Cardiac septum (tissue), 1 donor: ENCODE measurements at regions not wholly inside any gene's neighbourhood (a gene's known extent, or its start where the extent isn't known, plus 50 kb on each side); places are given as distances from the start of the nearest gene placed in this dataset.

Experiments
- DNase-seq: peaks from one replicate; pipeline ENCODE4 v3.0.0-alpha.2; 2020; ENCODE audit warnings: low spot score
- intact Hi-C: fragments of 100-400 bp; cut with DNase I; formaldehyde crosslinking; loops from one replicate; pipeline ENCODE4 v1.14.0; 2022
- donor health status: DM: no; HTN: no; CAD: no.

DNA sequence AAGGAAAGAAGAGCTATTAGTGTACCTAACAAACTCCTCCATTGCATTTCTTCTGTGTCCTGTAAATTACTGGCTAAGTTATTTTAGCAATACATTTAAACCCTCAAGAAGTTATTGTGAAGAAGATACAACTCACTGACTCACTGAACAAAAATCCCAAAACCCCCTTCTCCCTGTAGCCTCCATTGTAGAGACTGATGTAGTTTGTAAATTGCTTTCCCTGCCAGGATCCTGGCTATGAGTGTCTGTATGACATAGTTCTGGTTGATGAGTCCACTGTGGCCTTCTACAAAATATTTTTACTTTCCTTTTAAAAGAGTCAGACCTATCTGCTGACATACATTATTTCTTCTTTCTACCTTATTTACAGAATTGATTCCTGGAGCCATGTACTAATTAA, 155.6 kb downstream of the SLC6A15 start:
- intact Hi-C loops = no loop called here
- DNase-seq = no peak

- intact Hi-C loops = no loop called here
- no peak for DNase-seq
Measured at GRCh38 chr12:84745127-84745526, 167.5 kb downstream of the SLC6A15 start.

- intact Hi-C loops = no loop called here
- no peak for DNase-seq
Measured at GRCh38 chr12:84741692-84742091, 170.9 kb downstream of the SLC6A15 start.

GRCh38 chr12:84741031-84741430, 171.6 kb downstream of the SLC6A15 start:
- intact Hi-C loops = no loop called here

GRCh38 chr12:84740602-84741001, 172.0 kb downstream of the SLC6A15 start:
- intact Hi-C loops = no loop called here

More at GRCh38 chr12:84741031-84741430, 171.6 kb downstream of the SLC6A15 start:
- no peak for DNase-seq

DNA sequence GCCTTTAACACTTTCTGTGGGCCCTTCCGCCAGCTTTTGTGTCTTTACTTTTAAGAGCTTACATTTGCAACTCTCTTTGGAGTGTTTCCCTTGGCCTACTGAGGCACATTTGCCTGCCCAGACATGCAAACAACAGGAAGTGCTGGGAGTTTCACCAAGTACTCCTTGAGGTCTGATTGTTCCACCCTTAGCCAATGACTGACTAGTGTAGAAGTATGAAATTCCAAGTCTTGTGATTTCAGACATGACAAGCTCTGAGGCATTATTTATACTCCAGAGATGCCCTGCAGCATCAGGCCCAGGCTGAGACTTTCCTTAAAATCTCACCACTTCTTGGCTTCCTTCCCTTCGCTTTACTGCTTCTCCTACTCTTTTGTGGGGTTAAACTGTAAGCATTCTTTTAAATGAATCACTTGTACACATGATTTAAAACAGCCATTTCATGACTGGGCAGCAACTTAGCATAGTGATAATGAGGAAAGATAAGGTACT, 174.1 kb downstream of the SLC6A15 start:
- no peak for DNase-seq
- intact Hi-C loops = no loop called here

More at GRCh38 chr12:84740602-84741001, 172.0 kb downstream of the SLC6A15 start:
- no peak for DNase-seq

DNA sequence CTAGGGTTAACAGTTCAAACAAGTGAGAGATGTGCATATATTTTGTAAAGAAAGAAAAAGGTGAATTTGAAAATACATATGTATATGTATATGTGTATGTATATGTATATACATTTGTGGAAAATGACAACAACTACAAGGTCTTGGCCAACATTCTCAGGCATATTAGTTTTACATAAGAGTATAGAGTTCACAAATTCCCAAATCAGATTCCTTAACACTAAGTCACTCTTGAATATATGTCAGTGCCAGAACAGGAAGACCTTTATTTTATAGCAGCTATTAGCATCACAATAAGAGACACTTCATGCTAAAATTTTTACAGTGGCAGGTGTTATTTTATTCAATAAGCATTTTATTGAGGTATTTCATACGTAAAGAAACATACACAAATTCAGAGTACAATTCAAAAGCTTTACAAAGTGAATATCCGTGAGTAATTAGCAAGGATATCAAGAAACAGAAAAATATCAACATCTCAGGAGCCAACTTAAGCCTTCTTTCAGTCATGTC, 179.7 kb downstream of the SLC6A15 start:
- intact Hi-C loops = no loop called here
- DNase-seq = no peak

GRCh38 chr12:84730561-84731162, 181.9 kb downstream of the SLC6A15 start:
- no peak for DNase-seq
- intact Hi-C loops = no loop called here

DNA sequence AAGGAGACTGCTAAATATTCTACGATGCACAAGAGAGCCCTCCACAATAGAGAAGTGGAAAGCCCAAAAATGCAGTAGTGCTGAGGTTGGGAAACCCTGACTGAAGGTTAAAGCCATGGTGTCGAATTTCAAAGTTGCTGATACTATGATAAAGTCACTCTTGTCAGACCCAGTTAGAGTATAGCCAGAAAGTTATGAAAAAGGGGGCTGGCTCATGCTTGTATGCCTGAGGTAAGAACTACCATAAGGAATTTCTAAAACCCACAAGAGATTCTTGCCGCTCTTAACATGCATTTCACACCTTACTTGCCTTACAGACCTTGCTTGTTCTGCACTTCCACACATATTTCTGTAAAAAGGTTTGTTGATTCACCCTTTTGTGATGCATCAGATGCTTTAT, 184.6 kb downstream of the SLC6A15 start:
- no peak for DNase-seq
- intact Hi-C loops = no loop called here

- intact Hi-C loops = no loop called here
- DNase-seq = no peak
Measured at GRCh38 chr12:84726780-84727179, 185.8 kb downstream of the SLC6A15 start.

DNA sequence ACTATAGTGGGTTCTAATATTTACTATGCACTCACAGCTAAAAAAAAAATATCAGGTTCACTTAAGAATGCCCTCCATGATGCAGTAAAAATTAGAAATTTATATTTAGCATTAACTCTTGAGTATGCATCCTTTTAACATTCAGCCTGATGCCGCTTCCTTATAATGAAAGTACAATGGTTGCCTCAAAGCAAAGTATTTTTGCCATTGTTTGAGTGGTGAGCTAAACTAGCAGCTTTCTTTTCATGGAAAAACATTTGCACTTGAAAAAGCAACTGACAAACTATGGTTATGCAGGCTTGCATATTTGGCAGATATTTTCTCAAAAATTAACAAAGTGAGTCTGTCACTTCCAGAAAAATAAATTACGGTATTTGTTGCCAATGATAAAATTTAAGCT, 188.6 kb downstream of the SLC6A15 start:
- intact Hi-C loops = no loop called here
- DNase-seq = no peak

- intact Hi-C loops = no loop called here
- no peak for DNase-seq
Measured at GRCh38 chr12:84719997-84720396, 192.6 kb downstream of the SLC6A15 start.

DNA sequence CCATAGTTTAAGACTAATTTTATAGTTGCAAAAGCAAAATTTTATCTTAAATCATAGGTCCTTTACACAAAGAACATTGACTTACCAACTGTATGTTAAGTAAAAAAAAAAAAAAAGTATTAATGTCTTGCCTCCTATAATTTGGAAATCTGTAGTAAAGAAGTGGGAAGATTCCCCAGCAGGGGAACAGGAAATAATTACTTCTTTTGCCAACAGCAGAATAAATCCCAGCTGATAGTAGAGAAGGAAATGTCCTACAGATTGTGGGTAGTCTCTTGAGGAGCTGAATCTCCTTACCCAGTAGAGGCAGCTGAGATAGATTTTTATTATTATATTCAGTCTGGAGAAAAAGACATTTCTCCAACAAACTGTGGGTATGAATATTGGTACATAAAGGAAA, 193.7 kb downstream of the SLC6A15 start:
- intact Hi-C loops = no loop called here
- DNase-seq = no peak

DNA sequence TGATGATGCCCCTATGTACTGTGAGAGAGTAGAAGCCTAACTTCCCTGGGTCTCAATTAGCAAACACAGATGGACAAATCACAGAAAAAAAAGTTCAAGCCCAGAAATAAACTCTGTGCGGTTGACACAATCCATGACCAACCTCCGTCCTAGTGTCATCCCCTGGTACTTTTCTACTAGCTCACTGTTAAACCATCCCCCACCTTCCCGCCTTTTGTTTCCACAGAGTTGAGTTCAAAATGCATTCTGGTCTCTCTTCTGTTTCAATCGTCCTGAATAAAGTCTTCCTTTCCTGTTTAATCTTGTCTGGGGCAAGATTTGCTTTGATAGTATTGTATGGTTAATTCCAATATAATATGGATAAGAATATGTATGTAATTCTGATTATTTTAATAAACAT, 199.9 kb downstream of the SLC6A15 start:
- DNase-seq = no peak
- intact Hi-C loops = no loop called here

GRCh38 chr12:84706374-84706773, 206.2 kb downstream of the SLC6A15 start:
- intact Hi-C loops = no loop called here
- DNase-seq = no peak

DNA sequence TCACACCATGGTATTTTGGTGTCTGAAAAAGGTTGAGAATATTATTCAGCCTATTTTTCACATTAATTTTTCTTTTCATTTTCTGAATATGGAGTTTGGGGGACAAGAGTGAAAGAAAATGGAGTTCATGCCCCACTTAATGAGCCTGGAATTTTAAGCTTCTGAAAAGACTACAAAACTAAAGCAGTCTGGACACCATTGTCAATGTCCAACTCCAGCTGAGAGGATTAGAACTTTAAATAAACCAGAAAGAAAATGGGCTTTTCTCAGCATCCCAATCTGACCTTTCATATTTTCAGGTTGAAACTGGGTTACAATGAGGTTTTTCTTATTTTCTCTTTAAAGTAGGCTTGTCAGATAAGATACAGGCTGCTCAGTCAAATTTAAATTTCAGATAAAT, 207.7 kb downstream of the SLC6A15 start:
- intact Hi-C loops = no loop called here

DNA sequence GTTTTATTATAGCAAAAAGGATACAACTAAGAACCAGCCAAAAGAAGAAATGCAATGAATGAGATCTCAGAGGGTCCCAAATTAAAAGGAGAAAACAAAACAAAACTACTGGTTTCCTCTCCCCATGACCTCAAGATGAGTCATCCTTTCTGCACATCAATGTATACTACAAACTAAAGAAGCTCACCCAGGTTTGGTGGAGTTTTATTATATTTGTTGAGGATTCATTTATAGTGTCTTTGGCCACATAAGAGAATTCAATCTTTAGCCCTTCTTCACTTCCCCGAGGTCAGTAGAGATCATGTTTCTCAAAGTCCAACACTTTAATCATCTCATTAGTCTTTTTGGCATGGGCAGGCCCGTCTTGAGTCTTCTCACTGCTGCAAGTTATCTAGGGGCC, 210.6 kb downstream of the SLC6A15 start:
- no peak for DNase-seq
- intact Hi-C loops = no loop called here

More for the DNA sequence above, 207.7 kb downstream of the SLC6A15 start:
- DNase-seq = no peak

DNA sequence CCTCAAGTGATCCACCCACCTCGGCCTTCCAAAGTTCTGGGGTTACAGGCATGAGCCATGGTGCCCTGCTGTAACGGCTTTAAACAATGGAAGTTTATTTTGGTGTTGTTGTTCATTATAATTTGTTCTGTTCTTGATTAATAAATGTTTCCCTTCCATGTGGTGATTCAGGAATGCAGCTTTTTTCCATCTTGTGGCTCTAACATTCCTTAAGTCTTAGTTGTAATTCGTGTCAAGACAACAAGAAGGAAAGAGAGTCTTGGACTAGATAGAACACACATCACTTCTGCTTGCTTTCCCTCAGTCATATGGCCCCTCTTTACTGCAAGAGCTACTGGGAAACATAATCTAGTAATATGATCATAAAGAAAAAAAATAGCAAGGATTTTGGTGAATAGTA, 211.6 kb downstream of the SLC6A15 start:
- intact Hi-C loops = no loop called here
- DNase-seq = no peak

DNA sequence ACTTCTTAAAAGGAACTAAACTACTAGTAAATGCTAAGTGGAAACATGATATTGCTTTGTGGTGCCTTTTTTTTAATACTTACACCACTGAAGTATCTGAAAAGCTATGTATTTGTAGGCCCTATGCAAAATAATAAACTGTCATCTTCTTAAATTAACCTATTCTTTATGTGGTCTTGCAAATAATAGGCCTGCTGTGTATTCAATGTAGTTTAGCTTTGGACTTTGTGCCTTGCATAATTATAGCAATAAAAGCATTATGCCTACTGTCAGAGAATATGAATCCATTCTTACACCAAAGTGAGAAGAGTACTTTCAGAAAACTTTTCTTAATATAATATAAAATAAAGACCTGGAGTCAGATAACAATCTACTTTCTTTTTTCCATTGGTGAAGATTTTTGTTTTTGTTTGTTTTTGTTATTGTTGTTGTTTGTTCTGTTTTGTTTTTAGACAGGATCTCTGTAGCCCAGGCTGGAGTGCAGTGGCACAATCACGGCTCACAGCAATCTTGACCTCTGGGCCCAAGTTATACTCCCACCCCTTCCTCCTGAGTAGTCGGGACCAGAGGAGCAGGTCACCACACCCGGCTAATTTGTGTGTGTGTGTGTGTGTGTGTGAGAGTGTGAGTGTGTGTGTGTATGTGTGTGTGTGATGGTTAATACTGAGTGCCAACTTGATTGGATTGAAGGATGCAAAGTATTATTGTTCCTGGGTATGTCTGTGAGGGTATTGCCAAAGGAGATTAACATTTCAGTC, 213.8 kb downstream of the SLC6A15 start:
- no peak for DNase-seq
- intact Hi-C loops = no loop called here

DNA sequence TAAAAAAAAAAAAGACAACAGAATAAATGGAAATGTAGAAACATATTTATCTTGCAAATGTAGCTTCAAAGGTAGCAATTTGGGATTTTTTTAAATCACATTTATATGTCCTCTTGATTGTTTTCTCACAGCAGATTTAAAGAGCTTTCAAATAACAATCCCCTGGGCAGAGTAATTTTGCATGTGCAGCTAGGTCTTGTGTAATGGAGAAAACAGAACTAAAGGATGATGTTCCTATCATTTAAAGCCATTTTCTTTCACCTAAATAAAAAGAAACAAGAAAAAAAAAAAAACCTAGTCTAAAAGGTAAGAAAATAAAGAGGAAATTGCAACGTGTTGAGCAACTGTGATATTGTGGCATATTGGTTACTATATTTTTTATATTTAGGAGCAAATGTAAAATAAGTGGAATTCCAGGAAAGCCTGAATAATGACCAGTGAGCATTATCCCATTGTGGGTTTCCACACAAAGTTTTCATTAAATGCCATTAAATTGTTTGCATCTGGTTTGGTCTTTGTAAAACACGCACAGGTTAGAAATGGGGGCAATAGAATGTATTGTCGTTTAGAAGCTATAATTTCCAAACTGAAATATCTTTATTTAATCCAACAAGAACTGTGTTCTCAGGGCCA, 215.6 kb downstream of the SLC6A15 start:
- DNase-seq = no peak
- intact Hi-C loops = no loop called here

DNA sequence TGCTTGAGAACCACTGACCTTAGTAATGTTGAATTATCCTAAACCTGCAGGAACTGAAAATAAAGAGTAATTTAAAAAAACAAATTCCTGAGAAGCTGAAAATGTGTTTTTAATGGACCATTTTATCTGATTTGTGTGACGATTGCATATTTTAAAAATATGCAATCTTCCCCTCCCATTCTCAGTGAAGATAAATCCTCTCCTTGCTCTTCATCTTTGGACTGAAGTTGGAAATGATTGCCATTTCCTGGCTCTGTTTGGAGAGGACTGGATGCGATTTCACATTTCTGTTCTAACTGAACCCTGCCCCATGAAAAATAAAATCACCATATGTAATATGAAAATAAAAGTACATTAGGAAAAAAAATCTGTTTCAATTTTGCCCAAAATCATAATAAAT, 216.3 kb downstream of the SLC6A15 start:
- intact Hi-C loops = no loop called here
- no peak for DNase-seq
